ENCODE measurements at regions not wholly inside any gene's neighbourhood (a gene's known extent, or its start where the extent isn't known, plus 50 kb on each side); places are given as distances from the start of the nearest gene placed in this dataset.

GRCh38 chr4:32909053-32909452 is 2188.9 kb downstream of the PCDH7 start:
- CTCF ChIA-PET, result no interaction called here
- POLR2A ChIA-PET, result no interaction called here
- H3K36me3 Mint-ChIP-seq, result no peaks in the 10 kb centered on the region

GRCh38 chr4:32909736-32910135 is 2189.6 kb downstream of the PCDH7 start:
- ChIA-PET CTCF (no interaction called here), POLR2A (no interaction called here)
- no peak overlapping the region for H3K4me3 ChIP-seq (ENCODE audit: control insufficient read depth in 1 of 2, extremely low read depth in 1 of 2, low read length in 1 of 2)
- ATAC-seq (replicated peaks in 1 of 4) (no peak), DNase-seq (no peak)
- no peak overlapping the region for H3K27ac ChIP-seq (ENCODE audit: low read length)
- no peaks in the 10 kb centered on the region for H3K9me3 ChIP-seq
- Mint-ChIP-seq H3K36me3 (no peaks in the 10 kb centered on the region), H3K4me1 (no peaks in the 10 kb centered on the region), H3K9me3 (peaks cover 24 to 31% (median 27%) of the 10 kb centered on the region in 3 donors), H3K27ac (no peak overlapping the region), H3K27me3 (no peaks in the 10 kb centered on the region), H3K4me3 (no peak overlapping the region)
- H3K27me3 ChIP-seq (replicated peaks in 1 of 2; ENCODE audit: control insufficient read depth in 2 of 2, extremely low read depth in 1 of 2, insufficient read depth in 2 of 2, low read length in 1 of 2), result no peaks in the 10 kb centered on the region
- 100% methylated on average over 1 of the region's 2 CpGs for WGBS (ENCODE audit: insufficient coverage)
- H3K4me1 ChIP-seq (ENCODE audit: control insufficient read depth in 1 of 2, extremely low read depth in 1 of 2, insufficient read depth in 2 of 2, low read length in 2 of 2), result no peaks in the 10 kb centered on the region
- H3K36me3 ChIP-seq (ENCODE audit: control insufficient read depth in 2 of 2, extremely low read depth in 1 of 2, insufficient read depth in 1 of 2, low read length in 1 of 2), result no peaks in the 10 kb centered on the region

More at GRCh38 chr4:32909053-32909452, 2188.9 kb downstream of the PCDH7 start:
- no peaks in the 10 kb centered on the region for H3K9me3 ChIP-seq
- Mint-ChIP-seq H3K4me1 (no peaks in the 10 kb centered on the region), H3K27me3 (no peaks in the 10 kb centered on the region), H3K9me3 (peaks cover 25 to 38% (median 33%) of the 10 kb centered on the region in 3 donors), H3K27ac (no peak overlapping the region), H3K4me3 (no peak overlapping the region)
- H3K27me3 ChIP-seq (replicated peaks in 1 of 2; ENCODE audit: control insufficient read depth in 2 of 2, extremely low read depth in 1 of 2, insufficient read depth in 2 of 2, low read length in 1 of 2), result no peaks in the 10 kb centered on the region
- no peak overlapping the region for H3K4me3 ChIP-seq (ENCODE audit: control insufficient read depth in 1 of 2, extremely low read depth in 1 of 2, low read length in 1 of 2)
- ATAC-seq (replicated peaks in 1 of 4) (no peak), DNase-seq (no peak)
- no peak overlapping the region for H3K27ac ChIP-seq (ENCODE audit: low read length)
- WGBS (ENCODE audit: insufficient coverage), result no CpG with 5 or more reads among the region's 3 CpGs
- no peaks in the 10 kb centered on the region for H3K4me1 ChIP-seq (ENCODE audit: control insufficient read depth in 1 of 2, extremely low read depth in 1 of 2, insufficient read depth in 2 of 2, low read length in 2 of 2)
- no peaks in the 10 kb centered on the region for H3K36me3 ChIP-seq (ENCODE audit: control insufficient read depth in 2 of 2, extremely low read depth in 1 of 2, insufficient read depth in 1 of 2, low read length in 1 of 2)

GRCh38 chr4:32917586-32917985 is 2197.4 kb downstream of the PCDH7 start:
- Histone ChIP-seq H3K4me1 (ENCODE audit: control insufficient read depth in 1 of 2, extremely low read depth in 1 of 2, insufficient read depth in 2 of 2, low read length in 2 of 2) (no peaks in the 10 kb centered on the region), H3K9me3 (no peaks in the 10 kb centered on the region), H3K36me3 (ENCODE audit: control insufficient read depth in 2 of 2, extremely low read depth in 1 of 2, insufficient read depth in 1 of 2, low read length in 1 of 2) (no peaks in the 10 kb centered on the region), H3K27ac (ENCODE audit: low read length) (no peak overlapping the region), H3K4me3 (ENCODE audit: control insufficient read depth in 1 of 2, extremely low read depth in 1 of 2, low read length in 1 of 2) (no peak overlapping the region), H3K27me3 (replicated peaks in 1 of 2; ENCODE audit: control insufficient read depth in 2 of 2, extremely low read depth in 1 of 2, insufficient read depth in 2 of 2, low read length in 1 of 2) (no peaks in the 10 kb centered on the region)
- Mint-ChIP-seq H3K36me3 (no peaks in the 10 kb centered on the region), H3K4me3 (no peak overlapping the region), H3K27me3 (no peaks in the 10 kb centered on the region), H3K27ac (no peak overlapping the region), H3K4me1 (no peaks in the 10 kb centered on the region), H3K9me3 (peaks cover 14 to 22% (median 15%) of the 10 kb centered on the region in 3 donors)
- ATAC-seq (replicated peaks in 1 of 4) (no peak), DNase-seq (no peak)
- ChIA-PET POLR2A (no interaction called here), CTCF (no interaction called here)

GRCh38 chr4:32929796-32930699 is 2209.9 kb downstream of the PCDH7 start:
- CTCF ChIA-PET, result no interaction called here
- Mint-ChIP-seq H3K27ac (no peak overlapping the region), H3K27me3 (no peaks in the 10 kb centered on the region), H3K9me3 (peaks cover 4 to 11% (median 7%) of the 10 kb centered on the region in 3 donors), H3K4me1 (no peaks in the 10 kb centered on the region), H3K4me3 (no peak overlapping the region), H3K36me3 (no peaks in the 10 kb centered on the region)
- Histone ChIP-seq H3K36me3 (ENCODE audit: control insufficient read depth in 2 of 2, extremely low read depth in 1 of 2, insufficient read depth in 1 of 2, low read length in 1 of 2) (no peaks in the 10 kb centered on the region), H3K27ac (ENCODE audit: low read length) (no peak overlapping the region), H3K27me3 (replicated peaks in 1 of 2; ENCODE audit: control insufficient read depth in 2 of 2, extremely low read depth in 1 of 2, insufficient read depth in 2 of 2, low read length in 1 of 2) (no peaks in the 10 kb centered on the region), H3K4me3 (ENCODE audit: control insufficient read depth in 1 of 2, extremely low read depth in 1 of 2, low read length in 1 of 2) (no peak overlapping the region), H3K9me3 (peaks cover 2% of the 10 kb centered on the region), H3K4me1 (ENCODE audit: control insufficient read depth in 1 of 2, extremely low read depth in 1 of 2, insufficient read depth in 2 of 2, low read length in 2 of 2) (no peaks in the 10 kb centered on the region)
- WGBS (ENCODE audit: insufficient coverage), result no CpG with 5 or more reads among the region's 4 CpGs
- DNase-seq (no peak), ATAC-seq (replicated peaks in 1 of 4) (no peak)
- POLR2A ChIA-PET, result no interaction called here

- CTCF ChIA-PET, result no interaction called here
- Histone ChIP-seq H3K27ac (ENCODE audit: low read length) (no peak overlapping the region), H3K36me3 (ENCODE audit: control insufficient read depth in 2 of 2, extremely low read depth in 1 of 2, insufficient read depth in 1 of 2, low read length in 1 of 2) (no peaks in the 10 kb centered on the region), H3K27me3 (replicated peaks in 1 of 2; ENCODE audit: control insufficient read depth in 2 of 2, extremely low read depth in 1 of 2, insufficient read depth in 2 of 2, low read length in 1 of 2) (no peaks in the 10 kb centered on the region), H3K4me3 (ENCODE audit: control insufficient read depth in 1 of 2, extremely low read depth in 1 of 2, low read length in 1 of 2) (no peak overlapping the region), H3K9me3 (peaks cover 2% of the 10 kb centered on the region), H3K4me1 (ENCODE audit: control insufficient read depth in 1 of 2, extremely low read depth in 1 of 2, insufficient read depth in 2 of 2, low read length in 2 of 2) (no peaks in the 10 kb centered on the region)
- Mint-ChIP-seq H3K27ac (no peak overlapping the region), H3K27me3 (no peaks in the 10 kb centered on the region), H3K36me3 (no peaks in the 10 kb centered on the region), H3K4me1 (no peaks in the 10 kb centered on the region), H3K9me3 (peaks cover 4 to 10% (median 9%) of the 10 kb centered on the region in 3 donors), H3K4me3 (no peak overlapping the region)
- POLR2A ChIA-PET, result no interaction called here
- no CpG with 5 or more reads among the region's 1 CpG for WGBS (ENCODE audit: insufficient coverage)
- DNase-seq (no peak), ATAC-seq (replicated peaks in 1 of 4) (no peak)
These were observed 2210.5 kb downstream of the PCDH7 start for GRCh38 chr4:32930700-32931099.

- Histone ChIP-seq H3K36me3 (ENCODE audit: control insufficient read depth in 2 of 2, extremely low read depth in 1 of 2, insufficient read depth in 1 of 2, low read length in 1 of 2) (no peaks in the 10 kb centered on the region), H3K27ac (ENCODE audit: low read length) (no peak overlapping the region), H3K27me3 (replicated peaks in 1 of 2; ENCODE audit: control insufficient read depth in 2 of 2, extremely low read depth in 1 of 2, insufficient read depth in 2 of 2, low read length in 1 of 2) (no peaks in the 10 kb centered on the region), H3K9me3 (peaks cover 2% of the 10 kb centered on the region), H3K4me1 (ENCODE audit: control insufficient read depth in 1 of 2, extremely low read depth in 1 of 2, insufficient read depth in 2 of 2, low read length in 2 of 2) (no peaks in the 10 kb centered on the region), H3K4me3 (ENCODE audit: control insufficient read depth in 1 of 2, extremely low read depth in 1 of 2, low read length in 1 of 2) (no peak overlapping the region)
- H3K27ac Mint-ChIP-seq, result no peak overlapping the region
- DNase-seq (no peak), ATAC-seq (replicated peaks in 1 of 4) (no peak)
- peaks cover 4 to 10% (median 4%) of the 10 kb centered on the region in 3 donors for H3K9me3 Mint-ChIP-seq
- ChIA-PET CTCF (no interaction called here), POLR2A (no interaction called here)
- H3K36me3 Mint-ChIP-seq, result no peaks in the 10 kb centered on the region
- no peaks in the 10 kb centered on the region for H3K4me1 Mint-ChIP-seq
- no peak overlapping the region for H3K4me3 Mint-ChIP-seq
- WGBS (ENCODE audit: insufficient coverage), result no CpG with 5 or more reads among the region's 3 CpGs
- H3K27me3 Mint-ChIP-seq, result no peaks in the 10 kb centered on the region
These were observed 2211.3 kb downstream of the PCDH7 start for GRCh38 chr4:32931475-32931874.

- no peak overlapping the region for H3K27ac Mint-ChIP-seq
- H3K4me1 Mint-ChIP-seq, result no peaks in the 10 kb centered on the region
- DNase-seq, result no peak
- H3K36me3 Mint-ChIP-seq, result no peaks in the 10 kb centered on the region
- ChIA-PET POLR2A (no interaction called here), CTCF (no interaction called here)
- H3K4me1 ChIP-seq (ENCODE audit: control insufficient read depth in 1 of 2, extremely low read depth in 1 of 2, insufficient read depth in 2 of 2, low read length in 2 of 2), result no peaks in the 10 kb centered on the region
- peaks cover 4 to 10% (median 4%) of the 10 kb centered on the region in 3 donors for H3K9me3 Mint-ChIP-seq
- H3K27me3 ChIP-seq (replicated peaks in 1 of 2; ENCODE audit: control insufficient read depth in 2 of 2, extremely low read depth in 1 of 2, insufficient read depth in 2 of 2, low read length in 1 of 2), result no peaks in the 10 kb centered on the region
- H3K4me3 Mint-ChIP-seq, result no peak overlapping the region
- H3K4me3 ChIP-seq (ENCODE audit: control insufficient read depth in 1 of 2, extremely low read depth in 1 of 2, low read length in 1 of 2), result no peak overlapping the region
- H3K36me3 ChIP-seq (ENCODE audit: control insufficient read depth in 2 of 2, extremely low read depth in 1 of 2, insufficient read depth in 1 of 2, low read length in 1 of 2), result no peaks in the 10 kb centered on the region
- no peak overlapping the region for H3K27ac ChIP-seq (ENCODE audit: low read length)
- peaks cover 2% of the 10 kb centered on the region for H3K9me3 ChIP-seq
- H3K27me3 Mint-ChIP-seq, result no peaks in the 10 kb centered on the region
- ATAC-seq (replicated peaks in 1 of 4), result no peak
These were observed 2212.0 kb downstream of the PCDH7 start for GRCh38 chr4:32932156-32932555.
